HG02610 (cell line): ENCODE measurements at regions not wholly inside any gene's neighbourhood (a gene's known extent, or its start where the extent isn't known, plus 50 kb on each side); places are given as distances from the start of the nearest gene placed in this dataset.
"Not testable (repeated sequence)": the region's sequence is repeated elsewhere in the genome, so short reads cannot be mapped to it uniquely, and the experiment has no call there.

ENCODE experiments used
- ATAC-seq: cut with Tn5 transposase; IDR thresholded peaks from one replicate; pipeline ENCODE4 v1.9.1; 2021; ENCODE audit warnings: mild to moderate bottlenecking, moderate library complexity; ENCODE audit not compliant: unreplicated experiment

- ATAC-seq = no peak
Observed at GRCh38 chr5:118220556-118221195, 767.7 kb downstream of the DTWD2 start.

GRCh38 chr5:118211606-118212005 is 776.7 kb downstream of the DTWD2 start:
- ATAC-seq = no peak

GRCh38 chr5:118208031-118208453 is 780.3 kb downstream of the DTWD2 start:
- no peak for ATAC-seq

GRCh38 chr5:118199801-118200200 is 788.5 kb downstream of the DTWD2 start:
- ATAC-seq = no peak

GRCh38 chr5:118196229-118196628 is 792.1 kb downstream of the DTWD2 start:
- ATAC-seq = no peak

GRCh38 chr5:118195211-118195610 is 793.1 kb downstream of the DTWD2 start:
- ATAC-seq = no peak

- no peak for ATAC-seq
Observed at GRCh38 chr5:118193194-118193905, 795.0 kb downstream of the DTWD2 start.

- ATAC-seq = no peak
Observed at GRCh38 chr5:118185018-118185417, 803.3 kb downstream of the DTWD2 start.

- ATAC-seq = no peak
Observed at GRCh38 chr5:118176146-118176545, 812.2 kb downstream of the DTWD2 start.

GRCh38 chr5:118174671-118175070 is 813.7 kb downstream of the DTWD2 start:
- no peak for ATAC-seq

GRCh38 chr5:118173340-118173739 is 815.0 kb downstream of the DTWD2 start:
- no peak for ATAC-seq

- ATAC-seq = no peak
Observed at GRCh38 chr5:118165619-118166018, 822.7 kb downstream of the DTWD2 start.

- ATAC-seq = no peak
Observed at GRCh38 chr5:118156181-118156580, 832.2 kb downstream of the DTWD2 start.

- no peak for ATAC-seq
Observed at GRCh38 chr5:118146824-118147223, 841.5 kb downstream of the DTWD2 start.

GRCh38 chr5:118144540-118144939 is 843.8 kb downstream of the DTWD2 start:
- ATAC-seq = no peak

GRCh38 chr5:118139361-118139760 is 849.0 kb downstream of the DTWD2 start:
- ATAC-seq = no peak

- no peak for ATAC-seq
Observed at GRCh38 chr5:118126159-118126558, 862.2 kb downstream of the DTWD2 start.

GRCh38 chr5:118125687-118126086 is 862.7 kb downstream of the DTWD2 start:
- no peak for ATAC-seq

- ATAC-seq = no peak
Observed at GRCh38 chr5:118121258-118121657, 867.1 kb downstream of the DTWD2 start.

- ATAC-seq = no peak
Observed at GRCh38 chr5:118115791-118116190, 872.6 kb downstream of the DTWD2 start.

GRCh38 chr5:118111956-118112355 is 876.4 kb downstream of the DTWD2 start:
- no peak for ATAC-seq

GRCh38 chr5:118107246-118107645 is 881.1 kb downstream of the DTWD2 start:
- not testable (repeated sequence) for ATAC-seq

GRCh38 chr5:118098716-118099115 is 889.6 kb downstream of the DTWD2 start:
- no peak for ATAC-seq
